Neuronal stem cell (in vitro differentiated cells): ENCODE measurements at regions not wholly inside any gene's neighbourhood (a gene's known extent, or its start where the extent isn't known, plus 50 kb on each side); places are given as distances from the start of the nearest gene placed in this dataset.
A peak's percentile ranks its signal among the peaks of the same experiment; 100 is the strongest.

Experiments used
- DNase-seq: peaks from one replicate; pipeline ENCODE4 v3.0.0-alpha.2; 2013; ENCODE audit warnings: low spot score
- H2AFZ ChIP-seq: one replicate; pipeline ENCODE4 v1.6.1; 2013; ENCODE audit warnings: mild to moderate bottlenecking, low read length, inconsistent platforms
- H2AK5ac ChIP-seq: 2 replicates; pipeline ENCODE4 v1.6.1; 2013; ENCODE audit warnings: low read depth, mild to moderate bottlenecking, inconsistent platforms, low read length, moderate library complexity, mixed read lengths
- H2BK120ac ChIP-seq: 2 replicates; pipeline ENCODE4 v1.6.1; 2013; ENCODE audit warnings: low read depth, mild to moderate bottlenecking, inconsistent platforms, low read length, moderate library complexity, mixed read lengths
- H2BK12ac ChIP-seq: one replicate; pipeline ENCODE4 v1.6.1; 2013; ENCODE audit warnings: low read length, inconsistent platforms
- H2BK15ac ChIP-seq: 2 replicates; pipeline ENCODE4 v1.6.1; 2013; ENCODE audit warnings: mild to moderate bottlenecking, low read length, inconsistent platforms, mixed read lengths
- H2BK5ac ChIP-seq: one replicate; pipeline ENCODE4 v1.6.1; 2013; ENCODE audit warnings: inconsistent platforms, mild to moderate bottlenecking, low read length, moderate library complexity
- H3K14ac ChIP-seq: one replicate; pipeline ENCODE4 v1.6.1; 2013; ENCODE audit warnings: low read length, inconsistent platforms
- H3K18ac ChIP-seq: 2 replicates; pipeline ENCODE4 v1.6.1; 2013; ENCODE audit warnings: low read length, inconsistent platforms
- H3K23ac ChIP-seq: 2 replicates; pipeline ENCODE4 v1.6.1; 2013; ENCODE audit warnings: low read depth, mild to moderate bottlenecking, mixed read lengths, low read length, inconsistent platforms; ENCODE audit not compliant: poor library complexity
- H3K27ac ChIP-seq: replicated peaks from 3 replicates; pipeline ENCODE4 v1.5.1; 2013; ENCODE audit warnings: low read length, inconsistent platforms
- H3K27me3 ChIP-seq, 3 experiments: 2 replicates each; pipeline ENCODE4 v1.6.1; 2013; ENCODE audit warnings: low read length in 3 of 3, mild to moderate bottlenecking in 2 of 3, inconsistent platforms in 1 of 3, low read depth in 1 of 3, mixed read lengths in 1 of 3, moderate library complexity in 1 of 3; ENCODE audit not compliant: control insufficient read depth in 3 of 3, insufficient read depth in 3 of 3
- H3K36me3 ChIP-seq, 2 donors: replicated peaks in 1 of 2; 2 replicates each; pipeline ENCODE4 v1.6.1; 2013; ENCODE audit warnings: low read length in 2 of 2; ENCODE audit not compliant: control insufficient read depth in 2 of 2, insufficient read depth in 2 of 2
- H3K4ac ChIP-seq: 2 replicates; pipeline ENCODE4 v1.6.1; 2013; ENCODE audit warnings: inconsistent platforms, mild to moderate bottlenecking, low read length, moderate library complexity
- H3K4me1 ChIP-seq, 2 donors: 1 replicate in 1 of 2; 2 replicates in 1 of 2; pipeline ENCODE4 v1.6.1; 2013; ENCODE audit warnings: low read length in 2 of 2, low read depth in 1 of 2; ENCODE audit not compliant: control insufficient read depth in 2 of 2, insufficient read depth in 1 of 2
- H3K4me2 ChIP-seq: one replicate; pipeline ENCODE4 v1.6.1; 2013; ENCODE audit warnings: mild to moderate bottlenecking, low read length, inconsistent platforms; ENCODE audit not compliant: insufficient read depth, poor library complexity, severe bottlenecking
- H3K4me3 ChIP-seq, 2 donors: 2 replicates each; pipeline ENCODE4 v1.5.1; 2013; ENCODE audit warnings: low read length in 2 of 2, mild to moderate bottlenecking in 2 of 2, inconsistent platforms in 1 of 2, moderate library complexity in 1 of 2
- H3K79me1 ChIP-seq: one replicate; pipeline ENCODE4 v1.6.1; 2013; ENCODE audit warnings: low read depth, mild to moderate bottlenecking, inconsistent platforms, low read length, moderate library complexity
- H3K9ac ChIP-seq: one replicate; pipeline ENCODE4 v1.6.1; 2013; ENCODE audit warnings: mild to moderate bottlenecking, low read depth, low read length, inconsistent platforms; ENCODE audit not compliant: poor library complexity
- H3K9me3 ChIP-seq, 2 donors: replicated peaks in 1 of 2; 2 replicates each; pipeline versions ENCODE3 to v1.6.1; 2013; ENCODE audit warnings: low read length in 2 of 2, mild to moderate bottlenecking in 2 of 2, inconsistent platforms in 1 of 2, low read depth in 1 of 2, mixed read lengths in 1 of 2, moderate library complexity in 1 of 2; ENCODE audit not compliant: control insufficient read depth in 2 of 2, insufficient read depth in 1 of 2
- H4K8ac ChIP-seq: one replicate; pipeline ENCODE4 v1.6.1; 2013; ENCODE audit warnings: low read depth, mild to moderate bottlenecking, inconsistent platforms, low read length, moderate library complexity
- H4K91ac ChIP-seq: one replicate; pipeline ENCODE4 v1.6.1; 2013; ENCODE audit warnings: low read length, low read depth, mild to moderate bottlenecking, inconsistent platforms; ENCODE audit not compliant: poor library complexity
- WGBS, 2 donors: extraction: QIAGEN DNeasy Blood & Tissue Kit; methylation state at CpG; one replicate each; pipeline ENCODE4 v1.1.7; 2013; ENCODE audit warnings: missing lambda C conversion rate in 2 of 2, mixed read lengths in 1 of 2; ENCODE audit not compliant: insufficient read length in 2 of 2, insufficient replicate concordance in 1 of 2; ENCODE audit errors: extremely low coverage in 2 of 2; 5-methylcytosine and 5-hydroxymethylcytosine counted together

DNA sequence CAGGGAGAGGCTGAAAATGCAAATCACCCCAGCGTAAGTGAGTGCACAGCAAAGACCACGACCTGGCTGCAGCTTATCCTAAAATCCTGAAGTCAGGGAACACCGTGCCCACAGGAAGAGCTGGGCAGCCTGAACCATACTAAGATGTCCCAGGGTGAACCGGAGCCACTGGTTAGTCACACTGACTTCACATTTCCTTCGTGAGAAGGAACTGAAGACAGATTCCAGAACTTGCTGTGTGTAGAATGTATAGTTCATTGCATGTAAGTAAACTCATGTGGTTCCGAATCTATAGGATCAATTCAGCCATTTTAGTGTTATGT is 84.6 kb upstream of the NDUFV2 start:
- no peak overlapping the region for H3K4me3 ChIP-seq
- no peak overlapping the region for H3K4me2 ChIP-seq
- H2BK12ac ChIP-seq: no peak overlapping the region
- no peak overlapping the region for H3K9ac ChIP-seq
- no peak overlapping the region for H2AK5ac ChIP-seq
- H2BK5ac ChIP-seq: no peak overlapping the region
- H3K27me3 ChIP-seq: peaks cover 0 to 7% (median 0%) of the 10 kb centered on the region in 3 experiments
- H3K79me1 ChIP-seq: no peaks in the 10 kb centered on the region
- H3K36me3 ChIP-seq: no peaks in the 10 kb centered on the region
- H3K27ac ChIP-seq: no peak overlapping the region
- H2AFZ ChIP-seq: no peak overlapping the region
- no peak overlapping the region for H2BK120ac ChIP-seq
- peak overlapping the region; percentile 67 for H3K18ac ChIP-seq
- H3K4me1 ChIP-seq: peaks cover 6 to 8% of the 10 kb centered on the region in 2 donors
- H2BK15ac ChIP-seq: no peak overlapping the region
- H3K23ac ChIP-seq: no peak overlapping the region
- H3K14ac ChIP-seq: no peak overlapping the region
- no peak for DNase-seq
- no peak overlapping the region for H3K4ac ChIP-seq
- WGBS, 2 donors: no CpG with 5 or more reads among the region's 6 CpGs
- no peak overlapping the region for H4K91ac ChIP-seq
- no peak overlapping the region for H4K8ac ChIP-seq
- H3K9me3 ChIP-seq: peaks cover 0 to 6% of the 10 kb centered on the region in 2 donors

DNA sequence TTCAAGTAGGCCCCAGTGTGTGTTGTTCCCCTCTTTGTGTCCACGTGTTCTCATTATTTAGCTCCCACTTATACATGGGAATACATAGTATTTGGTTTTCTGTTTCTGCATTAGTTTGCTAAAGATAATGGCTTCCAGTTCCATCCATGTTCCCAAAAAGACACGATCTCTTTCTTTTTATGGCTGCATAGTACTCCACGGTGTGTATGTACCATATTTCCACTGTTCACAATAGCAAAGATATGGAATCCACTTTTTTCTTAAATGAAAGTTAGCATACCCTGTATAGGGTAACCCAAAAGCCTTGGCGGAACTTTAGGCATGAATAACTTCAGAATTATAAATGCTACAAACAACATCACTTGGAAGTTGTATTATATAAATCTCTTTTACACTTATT is 83.4 kb upstream of the NDUFV2 start:
- Histone ChIP-seq H2BK12ac (no peak overlapping the region), H3K79me1 (no peaks in the 10 kb centered on the region), H4K8ac (no peak overlapping the region), H3K4me1 (peaks cover 6 to 8% of the 10 kb centered on the region in 2 donors), H4K91ac (no peak overlapping the region), H2BK5ac (no peak overlapping the region), H3K9ac (no peak overlapping the region), H3K36me3 (no peaks in the 10 kb centered on the region), H3K9me3 (peaks cover 0 to 6% of the 10 kb centered on the region in 2 donors), H3K4ac (no peak overlapping the region), H2AK5ac (no peak overlapping the region), H3K27ac (no peak overlapping the region), H3K14ac (no peak overlapping the region), H2AFZ (no peak overlapping the region), H3K4me2 (no peak overlapping the region), H3K23ac (no peak overlapping the region), H3K4me3 (no peak overlapping the region), H2BK15ac (no peak overlapping the region), H3K27me3 (peaks cover 0 to 7% (median 0%) of the 10 kb centered on the region in 3 experiments), H2BK120ac (no peak overlapping the region), H3K18ac (no peak overlapping the region)
- DNase-seq: no peak
- no CpG with 5 or more reads among the region's 4 CpGs for WGBS, 2 donors

DNA sequence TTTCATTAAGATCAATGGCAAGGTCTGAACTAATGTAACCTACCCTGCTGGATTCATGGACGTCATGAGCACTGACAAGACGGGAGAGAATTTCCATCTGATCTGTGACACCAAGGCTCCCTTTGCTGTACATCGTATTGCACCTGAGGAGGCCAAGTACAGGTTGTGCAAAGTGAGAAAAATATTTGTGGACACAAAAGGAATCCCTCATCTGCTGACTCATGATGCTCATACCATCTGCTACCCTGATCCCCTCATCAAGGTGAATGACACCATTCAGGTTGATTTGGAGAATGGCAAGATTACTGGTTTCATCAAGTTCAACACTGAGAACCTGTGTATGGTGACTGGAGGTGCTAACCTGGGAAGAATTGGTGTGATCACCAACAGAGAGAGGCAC is 82.3 kb upstream of the NDUFV2 start:
- H3K4ac ChIP-seq: no peak overlapping the region
- H2BK12ac ChIP-seq: no peak overlapping the region
- H4K91ac ChIP-seq: no peak overlapping the region
- WGBS, 2 donors: no CpG with 5 or more reads among the region's 3 CpGs
- peaks cover 0 to 7% (median 0%) of the 10 kb centered on the region in 3 experiments for H3K27me3 ChIP-seq
- H2AFZ ChIP-seq: no peak overlapping the region
- no peak for DNase-seq
- H2AK5ac ChIP-seq: no peak overlapping the region
- no peak overlapping the region for H3K4me3 ChIP-seq
- H3K23ac ChIP-seq: no peak overlapping the region
- H3K9ac ChIP-seq: no peak overlapping the region
- H3K27ac ChIP-seq: no peak overlapping the region
- no peak overlapping the region for H2BK5ac ChIP-seq
- H3K18ac ChIP-seq: no peak overlapping the region
- H3K4me1 ChIP-seq: peaks cover 6 to 8% of the 10 kb centered on the region in 2 donors
- no peaks in the 10 kb centered on the region for H3K36me3 ChIP-seq
- no peak overlapping the region for H3K4me2 ChIP-seq
- peak overlapping the region; percentile 43 for H4K8ac ChIP-seq
- H3K14ac ChIP-seq: no peak overlapping the region
- no peak overlapping the region for H2BK15ac ChIP-seq
- peaks cover 0 to 6% of the 10 kb centered on the region in 2 donors for H3K9me3 ChIP-seq
- no peaks in the 10 kb centered on the region for H3K79me1 ChIP-seq
- H2BK120ac ChIP-seq: no peak overlapping the region

DNA sequence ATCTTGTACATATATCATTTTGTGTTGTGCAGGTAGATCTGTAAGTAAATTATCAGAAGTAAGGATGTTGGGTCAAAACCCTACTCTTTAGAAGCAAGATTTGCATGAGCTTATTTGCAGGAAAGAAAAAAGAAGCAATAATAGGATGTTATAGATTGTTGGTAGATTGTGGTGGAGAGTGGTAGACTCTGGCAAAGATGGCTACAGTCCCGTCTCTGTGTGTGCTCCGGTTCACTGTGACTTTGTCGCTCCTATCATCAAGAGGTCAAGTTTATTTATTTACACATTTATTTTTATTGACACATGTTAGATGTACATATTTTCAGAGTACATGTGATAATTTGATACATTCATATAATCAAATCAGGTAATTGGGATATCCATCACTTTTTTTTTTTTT is 81.0 kb upstream of the NDUFV2 start:
- no peak overlapping the region for H3K4me2 ChIP-seq
- H3K4ac ChIP-seq: no peak overlapping the region
- H3K9me3 ChIP-seq: peaks cover 0 to 6% of the 10 kb centered on the region in 2 donors
- no peak overlapping the region for H3K4me3 ChIP-seq
- H3K27me3 ChIP-seq: peaks cover 0 to 7% (median 0%) of the 10 kb centered on the region in 3 experiments
- H2AFZ ChIP-seq: no peak overlapping the region
- H3K4me1 ChIP-seq: peaks cover 4 to 8% of the 10 kb centered on the region in 2 donors
- no peak overlapping the region for H4K91ac ChIP-seq
- DNase-seq: no peak
- H3K79me1 ChIP-seq: no peaks in the 10 kb centered on the region
- no peak overlapping the region for H2AK5ac ChIP-seq
- no peak overlapping the region for H3K9ac ChIP-seq
- H2BK5ac ChIP-seq: no peak overlapping the region
- no peak overlapping the region for H3K23ac ChIP-seq
- H2BK15ac ChIP-seq: no peak overlapping the region
- no CpG with 5 or more reads among the region's 3 CpGs for WGBS, 2 donors
- no peak overlapping the region for H3K27ac ChIP-seq
- H3K14ac ChIP-seq: no peak overlapping the region
- H3K36me3 ChIP-seq: no peaks in the 10 kb centered on the region
- no peak overlapping the region for H2BK12ac ChIP-seq
- no peak overlapping the region for H2BK120ac ChIP-seq
- H4K8ac ChIP-seq: no peak overlapping the region
- no peak overlapping the region for H3K18ac ChIP-seq
